Liver (tissue), 8 donors: ENCODE measurements at regions not wholly inside any gene's neighbourhood (a gene's known extent, or its start where the extent isn't known, plus 50 kb on each side); places are given as distances from the start of the nearest gene placed in this dataset.

Source experiments
- DNase-seq: peaks from one replicate; pipeline ENCODE4 v3.0.0-alpha.2; 2017; ENCODE audit warnings: low spot score
- H3K27ac ChIP-seq, 2 donors: one replicate each; pipeline ENCODE4 v1.7.0; 2013; ENCODE audit warnings: inconsistent platforms in 2 of 2, low read length in 2 of 2, control low read depth in 1 of 2, low read depth in 1 of 2, mild to moderate bottlenecking in 1 of 2
- H3K27me3 ChIP-seq, 4 donors: one replicate each; pipeline versions ENCODE4 v1.6.1 to v1.7.0; 2013; ENCODE audit warnings: low read length in 3 of 4, inconsistent platforms in 1 of 4, mild to moderate bottlenecking in 1 of 4, moderate library complexity in 1 of 4; ENCODE audit not compliant: control insufficient read depth in 4 of 4, insufficient read depth in 4 of 4
- H3K36me3 ChIP-seq, 4 donors: one replicate each; pipeline versions ENCODE4 v1.6.1 to v1.7.0; 2013; ENCODE audit warnings: low read length in 3 of 4, mild to moderate bottlenecking in 3 of 4, low read depth in 1 of 4, moderate library complexity in 1 of 4; ENCODE audit not compliant: control insufficient read depth in 4 of 4, insufficient read depth in 3 of 4
- H3K4me1 ChIP-seq, 4 donors: one replicate each; pipeline versions ENCODE4 v1.6.1 to v1.7.0; 2013; ENCODE audit warnings: low read length in 3 of 4, mild to moderate bottlenecking in 3 of 4, moderate library complexity in 1 of 4; ENCODE audit not compliant: control insufficient read depth in 4 of 4, insufficient read depth in 4 of 4
- H3K4me3 ChIP-seq, 3 donors: one replicate each; pipeline versions ENCODE4 v1.6.1 to v1.7.0; 2013; ENCODE audit warnings: low read length in 3 of 3, control low read depth in 1 of 3, low read depth in 1 of 3, mild to moderate bottlenecking in 1 of 3
- H3K9ac ChIP-seq, 2 donors: one replicate each; pipeline ENCODE4 v1.7.0; 2013; ENCODE audit warnings: low read length in 2 of 2, mild to moderate bottlenecking in 2 of 2, moderate library complexity in 2 of 2, control low read depth in 1 of 2, low read depth in 1 of 2
- H3K9me3 ChIP-seq, 4 donors: one replicate each; pipeline versions ENCODE4 v1.6.1 to v1.7.0; 2013; ENCODE audit warnings: low read length in 3 of 4; ENCODE audit not compliant: control insufficient read depth in 4 of 4
- EGR1 ChIP-seq, 2 donors: IDR thresholded peaks; 2 replicates each; pipeline ENCODE4 v1.6.1; 2016 to 2018; ENCODE audit warnings: antibody characterized with exemption in 2 of 2, low read depth in 2 of 2
- HNF4A ChIP-seq, 2 donors: conservative IDR thresholded peaks; 2 replicates each; pipeline ENCODE4 v1.6.1; 2016; ENCODE audit warnings: antibody characterized with exemption in 2 of 2, mild to moderate bottlenecking in 2 of 2
- HNF4G ChIP-seq: IDR thresholded peaks from 2 replicates; pipeline ENCODE4 v1.6.1; 2016; ENCODE audit warnings: antibody characterized with exemption
- JUND ChIP-seq, 2 donors: IDR thresholded peaks; 2 replicates each; pipeline ENCODE4 v1.6.1; 2016; ENCODE audit warnings: antibody characterized with exemption in 2 of 2
- RAD21 ChIP-seq, 2 donors: IDR thresholded peaks; 2 replicates each; pipeline ENCODE4 v1.6.1; 2016; ENCODE audit warnings: antibody characterized with exemption in 2 of 2, mild to moderate bottlenecking in 2 of 2
- RXRA ChIP-seq, 2 donors: IDR thresholded peaks; 2 replicates each; pipeline ENCODE4 v1.6.1; 2017 to 2018; ENCODE audit warnings: antibody characterized with exemption in 2 of 2, mild to moderate bottlenecking in 1 of 2
- TAF1 ChIP-seq: conservative IDR thresholded peaks from 2 replicates; pipeline ENCODE4 v1.6.1; 2016; ENCODE audit warnings: antibody characterized with exemption, mild to moderate bottlenecking
- YY1 ChIP-seq: IDR thresholded peaks from 2 replicates; pipeline ENCODE4 v1.6.1; 2016; ENCODE audit warnings: antibody characterized with exemption, mild to moderate bottlenecking
- WGBS: extraction: QIAGEN DNeasy Blood & Tissue Kit; methylation state at CpG from one replicate; pipeline ENCODE4 v1.1.7; 2013; 5-methylcytosine and 5-hydroxymethylcytosine counted together
- TF ChIP-seq, protein P1 (sequence below): fragments of 150-350 bp; IDR thresholded peaks from 2 replicates; pipeline ENCODE4 v1.5.1; 2017; ENCODE audit warnings: improper control_type of control experiment, low read depth, low read length; ENCODE audit not compliant: missing input control
- TF ChIP-seq, protein P2 (sequence below): IDR thresholded peaks from 2 replicates; pipeline ENCODE4 v1.6.1; 2016; ENCODE audit warnings: antibody characterized with exemption
- TF ChIP-seq, protein P3 (sequence below): IDR thresholded peaks from 2 replicates; pipeline ENCODE4 v1.6.1; 2016; ENCODE audit warnings: antibody characterized with exemption, mild to moderate bottlenecking
- donor health status: healthy.
- donor health status: healthy.
- donor health status: healthy.
- donor health status: healthy.
- donor health status: healthy.

DNA sequence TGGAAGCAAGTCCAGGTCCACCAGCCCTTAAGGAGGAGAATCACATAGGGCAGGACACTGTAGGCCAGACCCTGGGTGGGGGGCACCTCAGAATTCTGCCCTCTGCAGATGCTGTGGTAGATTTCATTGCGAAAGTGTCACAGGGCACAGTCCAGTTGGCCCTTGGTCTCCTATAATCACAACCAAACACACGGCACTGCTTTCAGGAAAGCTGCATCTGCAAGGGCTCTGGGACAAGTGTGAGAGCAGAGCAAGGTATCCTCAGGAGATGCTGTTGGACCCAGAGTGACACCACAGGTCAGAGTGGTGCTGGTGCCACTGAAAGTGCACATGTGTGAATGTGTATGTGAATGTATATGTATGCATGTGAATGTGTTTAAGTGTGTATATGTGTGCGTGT lies 88.6 kb upstream of the MBNL2 start:
- no peaks in the 10 kb centered on the region for H3K9me3 ChIP-seq
- no peak for DNase-seq
- H3K27me3 ChIP-seq, result no peaks in the 10 kb centered on the region
- H3K36me3 ChIP-seq, result no peaks in the 10 kb centered on the region
- H3K9ac ChIP-seq, result no peak overlapping the region
- no peak overlapping the region for H3K27ac ChIP-seq
- TF ChIP-seq, protein P1, sequence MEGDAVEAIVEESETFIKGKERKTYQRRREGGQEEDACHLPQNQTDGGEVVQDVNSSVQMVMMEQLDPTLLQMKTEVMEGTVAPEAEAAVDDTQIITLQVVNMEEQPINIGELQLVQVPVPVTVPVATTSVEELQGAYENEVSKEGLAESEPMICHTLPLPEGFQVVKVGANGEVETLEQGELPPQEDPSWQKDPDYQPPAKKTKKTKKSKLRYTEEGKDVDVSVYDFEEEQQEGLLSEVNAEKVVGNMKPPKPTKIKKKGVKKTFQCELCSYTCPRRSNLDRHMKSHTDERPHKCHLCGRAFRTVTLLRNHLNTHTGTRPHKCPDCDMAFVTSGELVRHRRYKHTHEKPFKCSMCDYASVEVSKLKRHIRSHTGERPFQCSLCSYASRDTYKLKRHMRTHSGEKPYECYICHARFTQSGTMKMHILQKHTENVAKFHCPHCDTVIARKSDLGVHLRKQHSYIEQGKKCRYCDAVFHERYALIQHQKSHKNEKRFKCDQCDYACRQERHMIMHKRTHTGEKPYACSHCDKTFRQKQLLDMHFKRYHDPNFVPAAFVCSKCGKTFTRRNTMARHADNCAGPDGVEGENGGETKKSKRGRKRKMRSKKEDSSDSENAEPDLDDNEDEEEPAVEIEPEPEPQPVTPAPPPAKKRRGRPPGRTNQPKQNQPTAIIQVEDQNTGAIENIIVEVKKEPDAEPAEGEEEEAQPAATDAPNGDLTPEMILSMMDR, result no peak
- peak; percentile 57 to 59 for TF ChIP-seq HNF4A (conservative IDR thresholded peaks at IDR 0.05)
- WGBS, result 57% methylated on average over 3 of the region's 3 CpGs
- no peak overlapping the region for H3K4me3 ChIP-seq
- peaks cover 0 to 6% (median 0%) of the 10 kb centered on the region in 4 donors for H3K4me1 ChIP-seq

DNA sequence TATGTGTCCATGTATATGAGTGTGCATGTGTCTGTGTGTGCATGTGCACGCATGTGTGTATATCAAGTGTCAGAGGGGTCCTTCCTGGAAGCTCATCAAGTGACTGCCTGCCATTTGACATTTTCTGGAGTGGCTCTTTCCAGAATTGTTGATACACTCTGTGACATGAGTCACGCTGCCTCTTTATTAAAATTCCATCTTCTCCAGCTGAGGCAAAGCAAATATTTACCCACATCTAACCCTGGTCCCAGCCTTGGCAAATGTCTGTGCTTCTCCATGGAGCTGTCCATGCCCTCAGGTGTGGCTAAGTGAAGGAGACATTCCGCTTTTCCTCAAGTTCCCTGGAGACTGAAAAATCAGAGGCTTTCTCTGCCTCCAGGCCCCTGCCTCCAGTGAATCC lies 88.2 kb upstream of the MBNL2 start:
- Histone ChIP-seq H3K27me3 (no peaks in the 10 kb centered on the region), H3K4me1 (peaks cover 0 to 6% (median 0%) of the 10 kb centered on the region in 4 donors), H3K36me3 (no peaks in the 10 kb centered on the region), H3K9me3 (no peaks in the 10 kb centered on the region), H3K4me3 (no peak overlapping the region), H3K9ac (no peak overlapping the region), H3K27ac (no peak overlapping the region)
- WGBS, result 88% methylated on average over 3 of the region's 3 CpGs
- TF ChIP-seq JUND (IDR thresholded peaks at IDR 0.05) (no peak), TAF1 (no peak)
- TF ChIP-seq, protein P2, sequence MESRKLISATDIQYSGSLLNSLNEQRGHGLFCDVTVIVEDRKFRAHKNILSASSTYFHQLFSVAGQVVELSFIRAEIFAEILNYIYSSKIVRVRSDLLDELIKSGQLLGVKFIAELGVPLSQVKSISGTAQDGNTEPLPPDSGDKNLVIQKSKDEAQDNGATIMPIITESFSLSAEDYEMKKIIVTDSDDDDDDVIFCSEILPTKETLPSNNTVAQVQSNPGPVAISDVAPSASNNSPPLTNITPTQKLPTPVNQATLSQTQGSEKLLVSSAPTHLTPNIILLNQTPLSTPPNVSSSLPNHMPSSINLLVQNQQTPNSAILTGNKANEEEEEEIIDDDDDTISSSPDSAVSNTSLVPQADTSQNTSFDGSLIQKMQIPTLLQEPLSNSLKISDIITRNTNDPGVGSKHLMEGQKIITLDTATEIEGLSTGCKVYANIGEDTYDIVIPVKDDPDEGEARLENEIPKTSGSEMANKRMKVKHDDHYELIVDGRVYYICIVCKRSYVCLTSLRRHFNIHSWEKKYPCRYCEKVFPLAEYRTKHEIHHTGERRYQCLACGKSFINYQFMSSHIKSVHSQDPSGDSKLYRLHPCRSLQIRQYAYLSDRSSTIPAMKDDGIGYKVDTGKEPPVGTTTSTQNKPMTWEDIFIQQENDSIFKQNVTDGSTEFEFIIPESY, result no peak
- DNase-seq, result no peak

DNA sequence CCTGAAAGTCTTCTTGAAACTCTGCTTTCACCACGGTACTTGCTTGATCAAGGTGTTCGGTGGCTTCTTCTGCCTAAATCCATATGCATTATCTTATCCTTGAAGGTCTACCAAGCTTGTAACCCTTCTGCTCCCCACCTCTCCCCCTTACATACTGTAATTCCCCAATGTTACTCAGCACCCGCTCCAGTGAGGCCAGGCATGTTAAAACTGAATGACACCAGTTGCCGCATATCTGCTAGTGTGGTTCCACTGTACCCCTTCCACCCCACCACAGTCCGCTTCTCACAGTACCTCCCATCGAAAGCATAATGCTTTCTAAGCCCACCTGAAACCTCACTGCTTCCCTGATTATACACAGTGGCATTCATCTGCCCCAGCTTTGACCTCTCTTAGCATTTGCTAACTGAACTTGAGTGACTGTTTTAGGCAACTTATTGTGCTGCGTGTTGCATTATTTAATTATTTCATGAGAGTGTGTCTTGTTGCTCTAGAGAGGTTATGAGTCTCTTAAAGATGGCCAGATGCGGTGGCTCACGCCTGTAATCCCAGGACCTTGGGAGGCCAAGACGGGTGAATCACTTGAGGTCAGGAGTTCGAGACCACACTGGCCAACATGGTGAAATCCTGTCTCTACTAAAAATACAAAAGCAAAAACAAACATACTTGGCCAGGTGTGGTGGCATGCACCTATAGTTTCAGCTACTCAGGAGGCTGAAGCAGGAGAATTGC lies 87.6 kb upstream of the MBNL2 start:
- no peak for DNase-seq
- Histone ChIP-seq H3K4me1 (peaks cover 0 to 6% (median 0%) of the 10 kb centered on the region in 4 donors), H3K9ac (no peak overlapping the region), H3K4me3 (no peak overlapping the region), H3K27me3 (no peaks in the 10 kb centered on the region), H3K9me3 (no peaks in the 10 kb centered on the region), H3K27ac (no peak overlapping the region), H3K36me3 (no peaks in the 10 kb centered on the region)
- TF ChIP-seq RXRA (IDR thresholded peaks at IDR 0.05) (no peak), HNF4A (conservative IDR thresholded peaks at IDR 0.05) (no peak), HNF4G (no peak), EGR1 (IDR thresholded peaks at IDR 0.05; ENCODE audit: low read depth in 2 of 2) (no peak), JUND (IDR thresholded peaks at IDR 0.05) (no peak), RAD21 (IDR thresholded peaks at IDR 0.05) (no peak), TAF1 (no peak), YY1 (no peak)
- TF ChIP-seq, protein P3, sequence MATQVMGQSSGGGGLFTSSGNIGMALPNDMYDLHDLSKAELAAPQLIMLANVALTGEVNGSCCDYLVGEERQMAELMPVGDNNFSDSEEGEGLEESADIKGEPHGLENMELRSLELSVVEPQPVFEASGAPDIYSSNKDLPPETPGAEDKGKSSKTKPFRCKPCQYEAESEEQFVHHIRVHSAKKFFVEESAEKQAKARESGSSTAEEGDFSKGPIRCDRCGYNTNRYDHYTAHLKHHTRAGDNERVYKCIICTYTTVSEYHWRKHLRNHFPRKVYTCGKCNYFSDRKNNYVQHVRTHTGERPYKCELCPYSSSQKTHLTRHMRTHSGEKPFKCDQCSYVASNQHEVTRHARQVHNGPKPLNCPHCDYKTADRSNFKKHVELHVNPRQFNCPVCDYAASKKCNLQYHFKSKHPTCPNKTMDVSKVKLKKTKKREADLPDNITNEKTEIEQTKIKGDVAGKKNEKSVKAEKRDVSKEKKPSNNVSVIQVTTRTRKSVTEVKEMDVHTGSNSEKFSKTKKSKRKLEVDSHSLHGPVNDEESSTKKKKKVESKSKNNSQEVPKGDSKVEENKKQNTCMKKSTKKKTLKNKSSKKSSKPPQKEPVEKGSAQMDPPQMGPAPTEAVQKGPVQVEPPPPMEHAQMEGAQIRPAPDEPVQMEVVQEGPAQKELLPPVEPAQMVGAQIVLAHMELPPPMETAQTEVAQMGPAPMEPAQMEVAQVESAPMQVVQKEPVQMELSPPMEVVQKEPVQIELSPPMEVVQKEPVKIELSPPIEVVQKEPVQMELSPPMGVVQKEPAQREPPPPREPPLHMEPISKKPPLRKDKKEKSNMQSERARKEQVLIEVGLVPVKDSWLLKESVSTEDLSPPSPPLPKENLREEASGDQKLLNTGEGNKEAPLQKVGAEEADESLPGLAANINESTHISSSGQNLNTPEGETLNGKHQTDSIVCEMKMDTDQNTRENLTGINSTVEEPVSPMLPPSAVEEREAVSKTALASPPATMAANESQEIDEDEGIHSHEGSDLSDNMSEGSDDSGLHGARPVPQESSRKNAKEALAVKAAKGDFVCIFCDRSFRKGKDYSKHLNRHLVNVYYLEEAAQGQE, result no peak
- TF ChIP-seq, protein P2, result no peak
- 98% methylated on average over 11 of the region's 11 CpGs for WGBS
